B cell (primary cell): ENCODE measurements at regions not wholly inside any gene's neighbourhood (a gene's known extent, or its start where the extent isn't known, plus 50 kb on each side); places are given as distances from the start of the nearest gene placed in this dataset.

Source experiments
- ATAC-seq: fragments of 200-7000 bp; cut with Tn5 transposase; one replicate; pipeline ENCODE4 v1.10.0; 2021; ENCODE audit warnings: low read depth, mild to moderate bottlenecking, moderate number of reproducible peaks, moderate library complexity
- CTCF ChIA-PET: fragments of 350-600 bp; sonication (Branson Sonifier 250); formaldehyde crosslinking; loops from one replicate; lab custom pipeline; 2021; ENCODE audit warnings: antibody characterized with exemption, inconsistent platforms; lab: Charles Lee
- POLR2A ChIA-PET: fragments of 350-600 bp; sonication (Branson Sonifier 250); formaldehyde crosslinking; loops from one replicate; lab custom pipeline; 2021; ENCODE audit warnings: antibody characterized with exemption; lab: Charles Lee
- DNase-seq: peaks from one replicate; pipeline ENCODE4 v3.0.0; 2013
- H2AFZ ChIP-seq: 2 replicates; pipeline ENCODE4 v1.6.1; 2012; ENCODE audit warnings: mild to moderate bottlenecking, low read depth, low read length; ENCODE audit not compliant: insufficient read depth, poor library complexity, severe bottlenecking
- H3K27ac ChIP-seq, 2 donors: 1 replicate in 1 of 2; 2 replicates in 1 of 2; pipeline ENCODE4 v1.5.1; 2012 to 2013; ENCODE audit warnings: low read length in 2 of 2, mild to moderate bottlenecking in 2 of 2, moderate library complexity in 1 of 2
- H3K27me3 ChIP-seq, 4 experiments: fragments of 200-600 bp in 1 of 4; sonication (generic) in 1 of 4; replicated peaks in 1 of 4; 1 replicate in 2 of 4; 2 replicates in 2 of 4; pipeline versions ENCODE4 v1.6.1 to v1.7.0; 2013 to 2016; ENCODE audit warnings: low read length in 3 of 4, mild to moderate bottlenecking in 2 of 4, mixed read lengths in 1 of 4, moderate library complexity in 1 of 4; ENCODE audit not compliant: insufficient read depth in 4 of 4, control insufficient read depth in 3 of 4; ENCODE audit errors: control extremely low read depth in 1 of 4
- H3K36me3 ChIP-seq, 2 experiments: replicated peaks in 1 of 2; 1 replicate in 1 of 2; 2 replicates in 1 of 2; pipeline versions ENCODE4 v1.6.1 to v1.7.1; 2013; ENCODE audit warnings: low read length in 1 of 2; ENCODE audit not compliant: insufficient read depth in 2 of 2, control insufficient read depth in 1 of 2; ENCODE audit errors: control extremely low read depth in 1 of 2, extremely low read depth in 1 of 2
- H3K4me1 ChIP-seq, 2 donors: fragments of 200-600 bp in 1 of 2; sonication (generic) in 1 of 2; 1 replicate in 1 of 2; 2 replicates in 1 of 2; pipeline versions ENCODE4 v1.5.1 to v1.6.1; 2013 to 2017; ENCODE audit warnings: low read length in 2 of 2; ENCODE audit not compliant: control insufficient read depth in 2 of 2, insufficient read depth in 2 of 2
- H3K4me2 ChIP-seq: replicated peaks from 2 replicates; pipeline ENCODE3; 2012; ENCODE audit warnings: mild to moderate bottlenecking, low read depth, low read length; ENCODE audit not compliant: poor library complexity, severe bottlenecking
- H3K4me3 ChIP-seq, 5 experiments: fragments of 200-600 bp in 1 of 5; sonication (generic) in 1 of 5; 1 replicate in 3 of 5; 2 replicates in 2 of 5; pipeline versions ENCODE4 v1.5.1 to v1.7.0; 2011 to 2016; ENCODE audit warnings: low read length in 4 of 5, mild to moderate bottlenecking in 4 of 5, low read depth in 2 of 5, control low read depth in 1 of 5, moderate library complexity in 1 of 5; ENCODE audit not compliant: insufficient read depth in 1 of 5; ENCODE audit errors: control extremely low read depth in 1 of 5, extremely low read depth in 1 of 5
- H3K79me2 ChIP-seq: fragments of 200-600 bp; sonication (generic); one replicate; pipeline ENCODE4 v1.6.0; 2016; ENCODE audit warnings: low read length; ENCODE audit not compliant: control insufficient read depth, insufficient read depth
- H3K9ac ChIP-seq: fragments of 200-600 bp; sonication (generic); 2 replicates; pipeline ENCODE4 v1.6.1; 2017; ENCODE audit warnings: mild to moderate bottlenecking, low read length, moderate library complexity
- H3K9me3 ChIP-seq, 3 donors: one replicate each; pipeline versions ENCODE4 v1.6.1 to v1.7.1; 2013; ENCODE audit warnings: low read length in 2 of 3; ENCODE audit not compliant: control insufficient read depth in 2 of 3, insufficient read depth in 1 of 3; ENCODE audit errors: control extremely low read depth in 1 of 3
- H4K20me1 ChIP-seq: 2 replicates; pipeline ENCODE4 v1.6.0; 2012; ENCODE audit warnings: mild to moderate bottlenecking, low read length; ENCODE audit not compliant: insufficient read depth, control insufficient read depth, poor library complexity, severe bottlenecking
- H3K27ac Mint-ChIP-seq: one replicate; pipeline ENCODE4 v1.8.0; 2021; ENCODE audit warnings: mixed read lengths
- H3K27me3 Mint-ChIP-seq: one replicate; pipeline ENCODE4 v1.8.0; 2021; ENCODE audit warnings: mixed read lengths
- H3K4me1 Mint-ChIP-seq: one replicate; pipeline ENCODE4 v1.8.0; 2021; ENCODE audit warnings: mixed read lengths
- H3K4me3 Mint-ChIP-seq: one replicate; pipeline ENCODE4 v1.8.0; 2021; ENCODE audit warnings: mixed read lengths
- H3K9me3 Mint-ChIP-seq: one replicate; pipeline ENCODE4 v1.8.0; 2022; ENCODE audit warnings: mixed read lengths; ENCODE audit not compliant: insufficient read depth
- CTCF ChIP-seq: fragments of 200-600 bp; IDR thresholded peaks from one replicate; pipeline ENCODE4 v1.8.0; 2022; ENCODE audit warnings: antibody characterized with exemption, mild to moderate bottlenecking
- EZH2 ChIP-seq: IDR thresholded peaks from 2 replicates; pipeline ENCODE4 v1.6.1; 2012; ENCODE audit warnings: borderline replicate concordance, low read depth, mild to moderate bottlenecking, moderate library complexity, low read length; ENCODE audit not compliant: insufficient read depth, poor library complexity, severe bottlenecking
- WGBS: methylation state at CpG from one replicate; pipeline ENCODE4 v1.1.5; 2013; ENCODE audit warnings: missing lambda C conversion rate; ENCODE audit not compliant: insufficient coverage; 5-methylcytosine and 5-hydroxymethylcytosine counted together
- intact Hi-C: fragments of 100-400 bp; cut with micrococcal nuclease; formaldehyde crosslinking; loops from one replicate; pipeline ENCODE4 v1.10.0; 2022

- Histone ChIP-seq H3K79me2 (no peaks in the 10 kb centered on the region), H3K9ac (no peak overlapping the region), H3K36me3 (no peaks in the 10 kb centered on the region), H3K27me3 (no peaks in the 10 kb centered on the region), H4K20me1 (no peaks in the 10 kb centered on the region), H3K27ac (no peak overlapping the region), H3K4me1 (peaks cover 0 to 6% of the 10 kb centered on the region in 2 donors), H3K4me3 (no peak overlapping the region), H3K9me3 (no peaks in the 10 kb centered on the region), H3K4me2 (no peak overlapping the region), H2AFZ (no peak overlapping the region)
- H3K4me3 Mint-ChIP-seq: no peak overlapping the region
- no peak for TF ChIP-seq CTCF
- TF ChIP-seq EZH2: no peak
- no peak for ATAC-seq
- H3K9me3 Mint-ChIP-seq: no peaks in the 10 kb centered on the region
- no peak overlapping the region for H3K27ac Mint-ChIP-seq
- H3K27me3 Mint-ChIP-seq: no peaks in the 10 kb centered on the region
- H3K4me1 Mint-ChIP-seq: peaks cover 8% of the 10 kb centered on the region
- ChIA-PET CTCF (no interaction called here), POLR2A (no interaction called here)
- intact Hi-C loops: loop anchor here (10.0 kb wide), 1 partner anchor 64 kb away; no protein-coding TSS in a partner anchor
- DNase-seq: no peak
These were observed 179.7 kb downstream of the TNFSF18 start for GRCh38 chr1:172870901-172871606.

GRCh38 chr1:172874950-172875349 lies 175.8 kb downstream of the TNFSF18 start:
- TF ChIP-seq CTCF (no peak), EZH2 (no peak)
- ATAC-seq (peak; percentile 24), DNase-seq (peak; percentile 12)
- Mint-ChIP-seq H3K27me3 (no peaks in the 10 kb centered on the region), H3K4me3 (no peak overlapping the region), H3K4me1 (peaks cover 8% of the 10 kb centered on the region), H3K9me3 (no peaks in the 10 kb centered on the region), H3K27ac (no peak overlapping the region)
- ChIA-PET POLR2A (no interaction called here), CTCF (no interaction called here)
- H3K36me3 ChIP-seq: no peaks in the 10 kb centered on the region
- H3K79me2 ChIP-seq: no peaks in the 10 kb centered on the region
- H3K4me2 ChIP-seq: no peak overlapping the region
- H3K9me3 ChIP-seq: no peaks in the 10 kb centered on the region
- WGBS: no CpG with 5 or more reads among the region's 1 CpG
- no peaks in the 10 kb centered on the region for H3K27me3 ChIP-seq
- intact Hi-C loops: loop anchor here (10.0 kb wide), 1 partner anchor 60 kb away; no protein-coding TSS in a partner anchor
- H3K4me3 ChIP-seq: no peak overlapping the region
- H2AFZ ChIP-seq: no peak overlapping the region
- H4K20me1 ChIP-seq: no peaks in the 10 kb centered on the region
- peaks cover 0 to 6% of the 10 kb centered on the region in 2 donors for H3K4me1 ChIP-seq
- H3K27ac ChIP-seq: no peak overlapping the region
- H3K9ac ChIP-seq: no peak overlapping the region
